ENCODE measurements at regions not wholly inside any gene's neighbourhood (a gene's known extent, or its start where the extent isn't known, plus 50 kb on each side); places are given as distances from the start of the nearest gene placed in this dataset.
A peak's percentile ranks its signal among the peaks of the same experiment; 100 is the strongest.
"Not testable (repeated sequence)": the region's sequence is repeated elsewhere in the genome, so short reads cannot be mapped to it uniquely, and the experiment has no call there.

- not testable (repeated sequence) for H3K27me3 Mint-ChIP-seq (ENCODE audit: unreplicated experiment); H3K36me3 Mint-ChIP-seq (ENCODE audit: unreplicated experiment); DNase-seq (ENCODE audit: extremely low spot score, unreplicated experiment); H3K4me3 Mint-ChIP-seq (ENCODE audit: unreplicated experiment); H3K27ac Mint-ChIP-seq (ENCODE audit: unreplicated experiment); H3K9me3 Mint-ChIP-seq (ENCODE audit: unreplicated experiment); H3K4me1 Mint-ChIP-seq (ENCODE audit: unreplicated experiment)
These were observed 2980.4 kb downstream of the TUBA3C start for GRCh38 chr13:16201202-16201601.

- not testable (repeated sequence) for H3K36me3 Mint-ChIP-seq (ENCODE audit: unreplicated experiment); H3K4me3 Mint-ChIP-seq (ENCODE audit: unreplicated experiment); H3K4me1 Mint-ChIP-seq (ENCODE audit: unreplicated experiment)
These were observed 3021.0 kb downstream of the TUBA3C start for GRCh38 chr13:16160609-16161008.

GRCh38 chr13:16158958-16159357 lies 3022.7 kb downstream of the TUBA3C start:
- H3K27ac Mint-ChIP-seq (ENCODE audit: unreplicated experiment); H3K4me1 Mint-ChIP-seq (ENCODE audit: unreplicated experiment); H3K4me3 Mint-ChIP-seq (ENCODE audit: unreplicated experiment); H3K36me3 Mint-ChIP-seq (ENCODE audit: unreplicated experiment); H3K27me3 Mint-ChIP-seq (ENCODE audit: unreplicated experiment); DNase-seq (ENCODE audit: extremely low spot score, unreplicated experiment); H3K9me3 Mint-ChIP-seq (ENCODE audit: unreplicated experiment): not testable (repeated sequence)

More at GRCh38 chr13:16160609-16161008, 3021.0 kb downstream of the TUBA3C start:
- not testable (repeated sequence) for DNase-seq (ENCODE audit: extremely low spot score, unreplicated experiment); H3K27ac Mint-ChIP-seq (ENCODE audit: unreplicated experiment); H3K9me3 Mint-ChIP-seq (ENCODE audit: unreplicated experiment); H3K27me3 Mint-ChIP-seq (ENCODE audit: unreplicated experiment)

- DNase-seq (ENCODE audit: extremely low spot score, unreplicated experiment); H3K4me3 Mint-ChIP-seq (ENCODE audit: unreplicated experiment); H3K27ac Mint-ChIP-seq (ENCODE audit: unreplicated experiment); H3K4me1 Mint-ChIP-seq (ENCODE audit: unreplicated experiment); H3K36me3 Mint-ChIP-seq (ENCODE audit: unreplicated experiment); H3K9me3 Mint-ChIP-seq (ENCODE audit: unreplicated experiment); H3K27me3 Mint-ChIP-seq (ENCODE audit: unreplicated experiment): not testable (repeated sequence)
These were observed 3023.6 kb downstream of the TUBA3C start for GRCh38 chr13:16158016-16158415.

- not testable (repeated sequence) for H3K27ac Mint-ChIP-seq (ENCODE audit: unreplicated experiment); H3K27me3 Mint-ChIP-seq (ENCODE audit: unreplicated experiment); H3K36me3 Mint-ChIP-seq (ENCODE audit: unreplicated experiment); H3K4me3 Mint-ChIP-seq (ENCODE audit: unreplicated experiment); H3K4me1 Mint-ChIP-seq (ENCODE audit: unreplicated experiment); DNase-seq (ENCODE audit: extremely low spot score, unreplicated experiment)
- H3K9me3 Mint-ChIP-seq (ENCODE audit: unreplicated experiment): peaks cover 20% of the 10 kb centered on the region
These were observed 3028.8 kb downstream of the TUBA3C start for GRCh38 chr13:16152849-16153248.

- H3K27ac Mint-ChIP-seq (ENCODE audit: unreplicated experiment); H3K4me1 Mint-ChIP-seq (ENCODE audit: unreplicated experiment); H3K27me3 Mint-ChIP-seq (ENCODE audit: unreplicated experiment); DNase-seq (ENCODE audit: extremely low spot score, unreplicated experiment); H3K36me3 Mint-ChIP-seq (ENCODE audit: unreplicated experiment); H3K4me3 Mint-ChIP-seq (ENCODE audit: unreplicated experiment): not testable (repeated sequence)
- H3K9me3 Mint-ChIP-seq (ENCODE audit: unreplicated experiment): peaks cover 20% of the 10 kb centered on the region
These were observed 3030.3 kb downstream of the TUBA3C start for GRCh38 chr13:16151296-16151695.

GRCh38 chr13:16149415-16149814 lies 3032.2 kb downstream of the TUBA3C start:
- H3K9me3 Mint-ChIP-seq (ENCODE audit: unreplicated experiment): peaks cover 24% of the 10 kb centered on the region

GRCh38 chr13:16145652-16146051 lies 3036.0 kb downstream of the TUBA3C start:
- H3K27me3 Mint-ChIP-seq (ENCODE audit: unreplicated experiment); H3K27ac Mint-ChIP-seq (ENCODE audit: unreplicated experiment); H3K4me1 Mint-ChIP-seq (ENCODE audit: unreplicated experiment); DNase-seq (ENCODE audit: extremely low spot score, unreplicated experiment); H3K36me3 Mint-ChIP-seq (ENCODE audit: unreplicated experiment); H3K4me3 Mint-ChIP-seq (ENCODE audit: unreplicated experiment): not testable (repeated sequence)
- peaks cover 25% of the 10 kb centered on the region for H3K9me3 Mint-ChIP-seq (ENCODE audit: unreplicated experiment)

More at GRCh38 chr13:16149415-16149814, 3032.2 kb downstream of the TUBA3C start:
- H3K27ac Mint-ChIP-seq (ENCODE audit: unreplicated experiment); H3K27me3 Mint-ChIP-seq (ENCODE audit: unreplicated experiment); H3K4me3 Mint-ChIP-seq (ENCODE audit: unreplicated experiment); H3K4me1 Mint-ChIP-seq (ENCODE audit: unreplicated experiment); H3K36me3 Mint-ChIP-seq (ENCODE audit: unreplicated experiment): not testable (repeated sequence)
- peak; percentile 84 for DNase-seq (ENCODE audit: extremely low spot score, unreplicated experiment)

- DNase-seq (ENCODE audit: extremely low spot score, unreplicated experiment): peak; percentile 85
- H3K27ac Mint-ChIP-seq (ENCODE audit: unreplicated experiment); H3K4me1 Mint-ChIP-seq (ENCODE audit: unreplicated experiment); H3K27me3 Mint-ChIP-seq (ENCODE audit: unreplicated experiment); H3K4me3 Mint-ChIP-seq (ENCODE audit: unreplicated experiment); H3K36me3 Mint-ChIP-seq (ENCODE audit: unreplicated experiment): not testable (repeated sequence)
- H3K9me3 Mint-ChIP-seq (ENCODE audit: unreplicated experiment): peaks cover 16% of the 10 kb centered on the region
These were observed 3040.3 kb downstream of the TUBA3C start for GRCh38 chr13:16141361-16141760.

GRCh38 chr13:16136846-16137245 lies 3044.8 kb downstream of the TUBA3C start:
- H3K27me3 Mint-ChIP-seq (ENCODE audit: unreplicated experiment); H3K36me3 Mint-ChIP-seq (ENCODE audit: unreplicated experiment); H3K4me1 Mint-ChIP-seq (ENCODE audit: unreplicated experiment); H3K4me3 Mint-ChIP-seq (ENCODE audit: unreplicated experiment); DNase-seq (ENCODE audit: extremely low spot score, unreplicated experiment); H3K27ac Mint-ChIP-seq (ENCODE audit: unreplicated experiment): not testable (repeated sequence)
- H3K9me3 Mint-ChIP-seq (ENCODE audit: unreplicated experiment): peaks cover 20% of the 10 kb centered on the region

GRCh38 chr13:16128675-16129074 lies 3052.9 kb downstream of the TUBA3C start:
- H3K4me1 Mint-ChIP-seq (ENCODE audit: unreplicated experiment); DNase-seq (ENCODE audit: extremely low spot score, unreplicated experiment); H3K27ac Mint-ChIP-seq (ENCODE audit: unreplicated experiment); H3K36me3 Mint-ChIP-seq (ENCODE audit: unreplicated experiment); H3K4me3 Mint-ChIP-seq (ENCODE audit: unreplicated experiment); H3K27me3 Mint-ChIP-seq (ENCODE audit: unreplicated experiment): not testable (repeated sequence)
- H3K9me3 Mint-ChIP-seq (ENCODE audit: unreplicated experiment): peaks cover 20% of the 10 kb centered on the region

GRCh38 chr13:16113391-16113790 lies 3068.2 kb downstream of the TUBA3C start:
- not testable (repeated sequence) for DNase-seq (ENCODE audit: extremely low spot score, unreplicated experiment); H3K27ac Mint-ChIP-seq (ENCODE audit: unreplicated experiment); H3K36me3 Mint-ChIP-seq (ENCODE audit: unreplicated experiment); H3K27me3 Mint-ChIP-seq (ENCODE audit: unreplicated experiment); H3K4me3 Mint-ChIP-seq (ENCODE audit: unreplicated experiment); H3K4me1 Mint-ChIP-seq (ENCODE audit: unreplicated experiment)
- peaks cover 10% of the 10 kb centered on the region for H3K9me3 Mint-ChIP-seq (ENCODE audit: unreplicated experiment)

All from osteocyte (in vitro differentiated cells).